ENCODE measurements at regions not wholly inside any gene's neighbourhood (a gene's known extent, or its start where the extent isn't known, plus 50 kb on each side); places are given as distances from the start of the nearest gene placed in this dataset.

GRCh38 chr10:3235996-3236510, 63.5 kb upstream of the PITRM1 start:
- DNase-seq (ENCODE audit: low read depth in 2 of 3, low spot score in 2 of 3) = no peak

GRCh38 chr10:3235395-3235794, 62.8 kb upstream of the PITRM1 start:
- no peak for DNase-seq (ENCODE audit: low read depth in 2 of 3, low spot score in 2 of 3)

GRCh38 chr10:3233486-3233990, 61.0 kb upstream of the PITRM1 start:
- DNase-seq (ENCODE audit: low read depth in 2 of 3, low spot score in 2 of 3) = no peak

- DNase-seq (ENCODE audit: low read depth in 2 of 3, low spot score in 2 of 3) = no peak
Measured at GRCh38 chr10:3231951-3232730, 59.6 kb upstream of the PITRM1 start.

- DNase-seq (ENCODE audit: low read depth in 2 of 3, low spot score in 2 of 3) = no peak
Measured at GRCh38 chr10:3229815-3230214, 57.2 kb upstream of the PITRM1 start.

GRCh38 chr10:3228629-3228945, 56.0 kb upstream of the PITRM1 start:
- DNase-seq (ENCODE audit: low read depth in 2 of 3, low spot score in 2 of 3) = no peak

- no peak for DNase-seq (ENCODE audit: low read depth in 2 of 3, low spot score in 2 of 3)
Measured at GRCh38 chr10:3226960-3227744, 54.6 kb upstream of the PITRM1 start.

- no peak for DNase-seq (ENCODE audit: low read depth in 2 of 3, low spot score in 2 of 3)
Measured at GRCh38 chr10:3225561-3225960, 53.0 kb upstream of the PITRM1 start.

GRCh38 chr10:3224241-3224640, 51.7 kb upstream of the PITRM1 start:
- DNase-seq (ENCODE audit: low read depth in 2 of 3, low spot score in 2 of 3) = no peak

GRCh38 chr10:3222626-3223025, 50.0 kb upstream of the PITRM1 start:
- DNase-seq (ENCODE audit: low read depth in 2 of 3, low spot score in 2 of 3) = no peak
